GM12864 (cell line): ENCODE measurements at regions not wholly inside any gene's neighbourhood (a gene's known extent, or its start where the extent isn't known, plus 50 kb on each side); places are given as distances from the start of the nearest gene placed in this dataset.

Experiments used
- DNase-seq: peaks from one replicate; pipeline ENCODE4 v3.0.0-alpha.2; 2011; ENCODE audit warnings: low read depth
- H3K4me3 ChIP-seq: 2 replicates; pipeline ENCODE4 v1.5.1; 2011; ENCODE audit warnings: mild to moderate bottlenecking, low read depth, low read length, control low read depth
- TF ChIP-seq, protein P1 (sequence below): IDR thresholded peaks from 2 replicates; pipeline ENCODE4 v1.5.1; 2011; ENCODE audit warnings: low read depth, mild to moderate bottlenecking, moderate library complexity, low read length, control low read depth, inconsistent platforms; ENCODE audit errors: missing control alignments

DNA sequence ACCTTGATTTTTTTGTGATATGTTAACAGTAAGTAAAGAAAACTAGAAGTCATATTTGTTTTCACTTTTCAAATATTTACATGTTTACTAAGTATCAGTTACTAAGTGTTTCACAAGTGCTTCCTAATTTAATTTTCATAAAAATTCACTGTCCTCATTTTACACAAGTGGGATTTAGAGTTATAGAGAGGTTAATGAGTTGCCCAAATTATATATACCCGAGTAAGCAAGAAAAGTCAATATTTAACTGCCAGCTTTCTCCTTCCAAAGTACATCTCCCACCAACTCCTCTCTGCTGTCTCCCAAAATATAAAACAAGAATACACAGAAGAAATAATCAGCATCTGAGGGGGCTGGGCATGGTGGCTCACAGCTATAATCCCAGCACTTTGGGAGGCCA is 896.7 kb upstream of the ANO3 start:
- DNase-seq, result no peak

DNA sequence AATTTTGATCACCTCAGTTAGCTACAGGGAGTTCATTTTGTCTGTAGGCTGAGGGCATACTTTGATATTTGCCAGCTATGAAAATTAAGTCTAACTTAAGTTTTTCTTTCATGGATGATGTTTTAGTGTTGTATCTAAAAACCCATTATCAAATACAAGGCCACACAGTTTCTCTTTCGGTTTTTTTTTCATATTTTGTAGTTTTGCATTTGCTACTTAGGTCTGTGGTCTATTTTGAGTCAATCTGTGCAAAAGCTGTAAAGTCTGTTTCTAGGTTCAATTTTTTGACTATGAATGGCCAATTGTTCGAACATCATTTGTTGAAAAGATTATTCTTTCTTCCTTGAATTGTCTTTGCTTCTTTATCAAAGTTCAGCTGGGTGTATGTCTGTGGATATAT is 895.6 kb upstream of the ANO3 start:
- TF ChIP-seq, protein P1, sequence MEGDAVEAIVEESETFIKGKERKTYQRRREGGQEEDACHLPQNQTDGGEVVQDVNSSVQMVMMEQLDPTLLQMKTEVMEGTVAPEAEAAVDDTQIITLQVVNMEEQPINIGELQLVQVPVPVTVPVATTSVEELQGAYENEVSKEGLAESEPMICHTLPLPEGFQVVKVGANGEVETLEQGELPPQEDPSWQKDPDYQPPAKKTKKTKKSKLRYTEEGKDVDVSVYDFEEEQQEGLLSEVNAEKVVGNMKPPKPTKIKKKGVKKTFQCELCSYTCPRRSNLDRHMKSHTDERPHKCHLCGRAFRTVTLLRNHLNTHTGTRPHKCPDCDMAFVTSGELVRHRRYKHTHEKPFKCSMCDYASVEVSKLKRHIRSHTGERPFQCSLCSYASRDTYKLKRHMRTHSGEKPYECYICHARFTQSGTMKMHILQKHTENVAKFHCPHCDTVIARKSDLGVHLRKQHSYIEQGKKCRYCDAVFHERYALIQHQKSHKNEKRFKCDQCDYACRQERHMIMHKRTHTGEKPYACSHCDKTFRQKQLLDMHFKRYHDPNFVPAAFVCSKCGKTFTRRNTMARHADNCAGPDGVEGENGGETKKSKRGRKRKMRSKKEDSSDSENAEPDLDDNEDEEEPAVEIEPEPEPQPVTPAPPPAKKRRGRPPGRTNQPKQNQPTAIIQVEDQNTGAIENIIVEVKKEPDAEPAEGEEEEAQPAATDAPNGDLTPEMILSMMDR, result no peak
- no peak overlapping the region for H3K4me3 ChIP-seq
- no peak for DNase-seq

More for the DNA sequence above, 896.7 kb upstream of the ANO3 start:
- TF ChIP-seq, protein P1, result no peak
- H3K4me3 ChIP-seq, result no peak overlapping the region

DNA sequence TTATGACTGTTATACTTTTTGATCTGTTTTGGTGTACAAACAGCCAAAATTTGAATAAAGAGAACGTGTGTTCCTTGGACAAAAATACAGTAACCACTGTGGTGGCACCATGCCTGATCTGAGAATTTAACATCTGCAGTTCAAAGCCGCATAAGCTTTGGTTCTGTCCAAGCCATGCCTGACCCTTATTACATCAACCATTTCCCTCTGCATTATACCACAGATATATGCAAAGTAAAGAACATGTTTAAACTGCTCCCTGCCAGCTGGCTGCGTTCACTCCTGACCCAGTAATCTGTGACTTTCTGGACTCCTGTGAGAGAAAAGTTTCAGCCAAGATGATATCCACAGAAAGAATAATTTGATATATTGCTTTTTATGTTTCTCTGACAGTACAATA is 890.5 kb upstream of the ANO3 start:
- TF ChIP-seq, protein P1, result no peak
- no peak for DNase-seq
- H3K4me3 ChIP-seq, result no peak overlapping the region

DNA sequence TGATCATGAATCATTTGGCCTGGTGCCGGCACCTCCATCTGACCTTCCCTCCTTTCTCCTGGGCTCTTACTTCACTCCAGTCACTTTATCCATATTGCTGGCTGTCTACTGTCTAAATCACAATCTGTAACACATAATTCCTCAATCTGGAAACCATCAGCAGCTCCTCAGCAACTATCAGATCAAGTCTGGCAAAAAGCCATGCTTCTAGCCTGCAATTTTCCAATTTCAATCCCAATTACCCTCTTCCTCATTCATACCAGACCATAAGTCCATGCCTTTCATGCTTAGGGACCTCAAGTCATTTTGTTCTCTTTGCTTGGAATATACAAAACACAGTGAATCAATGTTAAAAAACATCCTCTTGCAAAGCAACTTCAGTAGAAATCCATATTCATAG is 882.8 kb upstream of the ANO3 start:
- no peak overlapping the region for H3K4me3 ChIP-seq
- TF ChIP-seq, protein P1, result no peak
- no peak for DNase-seq

DNA sequence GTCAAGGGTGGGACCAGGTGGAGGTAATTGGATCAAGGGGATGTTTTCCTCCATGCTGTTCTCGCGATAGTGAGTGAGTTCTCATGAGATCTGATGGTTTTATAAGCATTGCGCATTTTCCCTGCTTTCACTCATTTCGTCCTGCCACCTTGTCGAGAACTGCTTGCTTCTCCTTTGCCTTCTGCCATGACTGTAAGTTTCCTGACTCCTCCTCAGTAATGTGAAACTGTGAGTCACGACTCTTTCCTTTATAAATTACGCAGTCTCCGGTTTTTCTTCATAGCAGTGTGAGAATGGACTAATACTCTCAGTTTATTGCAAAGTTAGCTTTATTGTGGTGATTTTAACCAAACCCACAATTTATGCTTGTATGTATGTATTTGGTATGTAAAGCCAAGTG is 878.5 kb upstream of the ANO3 start:
- H3K4me3 ChIP-seq, result no peak overlapping the region
- no peak for DNase-seq
- TF ChIP-seq, protein P1, result no peak

DNA sequence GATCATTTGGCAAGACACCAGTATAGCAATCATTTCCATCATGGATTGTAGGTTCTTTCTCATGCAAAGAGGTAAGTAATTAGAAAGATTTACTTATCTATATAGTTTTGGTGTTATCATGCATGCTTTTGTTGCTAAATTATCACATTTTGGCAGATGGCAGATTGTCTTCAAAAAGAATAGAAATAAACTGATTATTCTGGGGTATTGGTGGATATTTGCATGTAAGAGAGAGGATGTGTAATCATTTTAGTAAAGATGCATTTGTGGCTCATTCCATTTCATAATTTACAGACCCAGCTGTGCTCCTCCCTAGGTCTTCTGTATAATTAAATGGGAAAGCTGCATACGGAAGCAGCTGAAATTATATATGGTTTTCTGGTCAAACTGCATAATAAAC is 875.7 kb upstream of the ANO3 start:
- TF ChIP-seq, protein P1, result no peak
- H3K4me3 ChIP-seq, result no peak overlapping the region
- DNase-seq, result no peak

DNA sequence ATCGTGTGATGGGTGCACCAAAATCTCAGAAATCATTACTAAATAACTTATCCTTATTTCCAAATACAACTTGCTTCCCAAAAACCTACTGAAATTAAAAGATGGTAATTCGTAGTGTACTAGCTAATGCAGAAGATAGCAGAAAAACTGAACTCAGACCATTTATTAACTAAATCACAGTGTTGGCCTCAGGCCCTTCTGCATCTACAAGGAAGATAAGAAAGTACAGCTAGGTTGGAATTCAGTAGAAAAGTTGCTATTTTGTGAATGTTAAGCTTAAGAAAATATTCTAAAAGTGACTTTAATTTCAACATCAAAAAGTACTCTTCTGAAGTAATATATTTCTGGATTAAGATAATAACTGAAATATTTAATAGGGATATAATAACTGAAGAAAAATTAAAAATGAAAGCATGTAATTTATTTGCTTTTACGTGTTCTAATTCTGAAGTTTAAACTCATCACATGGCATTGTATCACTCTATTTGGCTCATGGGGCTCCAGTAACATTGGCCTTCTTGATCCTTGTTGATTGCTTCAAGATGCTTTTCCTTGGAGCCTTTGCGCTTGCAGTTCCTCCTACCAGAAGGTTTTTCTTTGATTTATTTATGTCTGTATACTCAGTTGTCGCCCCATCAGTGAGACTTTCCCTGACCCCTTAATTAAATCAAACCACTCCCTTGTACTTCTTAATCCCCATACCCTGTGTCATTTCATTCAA is 847.9 kb upstream of the ANO3 start:
- TF ChIP-seq, protein P1, result no peak
- no peak overlapping the region for H3K4me3 ChIP-seq
- DNase-seq, result no peak
